GM19035 (cell line): ENCODE measurements at regions not wholly inside any gene's neighbourhood (a gene's known extent, or its start where the extent isn't known, plus 50 kb on each side); places are given as distances from the start of the nearest gene placed in this dataset.
"Not testable (repeated sequence)": the region's sequence is repeated elsewhere in the genome, so short reads cannot be mapped to it uniquely, and the experiment has no call there.

Experiments used
- ATAC-seq: cut with Tn5 transposase; IDR thresholded peaks from one replicate; pipeline ENCODE4 v1.9.1; 2021; ENCODE audit not compliant: unreplicated experiment

DNA sequence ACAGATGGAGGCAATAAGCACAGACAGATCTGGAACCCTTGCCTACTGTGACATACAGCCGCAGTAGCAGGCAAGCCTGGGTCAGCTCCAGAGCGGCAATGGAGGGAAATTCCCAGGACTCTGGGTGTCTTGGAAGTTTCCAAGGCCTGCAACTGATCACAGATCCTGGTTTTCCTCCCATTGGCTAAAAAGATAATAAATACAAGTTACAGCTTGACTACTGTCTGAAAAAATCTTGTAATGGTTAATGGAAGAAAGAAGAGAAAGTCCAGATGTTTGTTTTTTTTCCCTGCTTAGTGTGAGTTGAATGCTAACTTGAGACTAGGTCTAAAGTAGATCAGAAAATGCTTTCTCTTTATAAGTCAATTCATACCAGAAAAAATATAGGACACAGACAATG is 307.6 kb downstream of the ALDH8A1 start:
- ATAC-seq = no peak

DNA sequence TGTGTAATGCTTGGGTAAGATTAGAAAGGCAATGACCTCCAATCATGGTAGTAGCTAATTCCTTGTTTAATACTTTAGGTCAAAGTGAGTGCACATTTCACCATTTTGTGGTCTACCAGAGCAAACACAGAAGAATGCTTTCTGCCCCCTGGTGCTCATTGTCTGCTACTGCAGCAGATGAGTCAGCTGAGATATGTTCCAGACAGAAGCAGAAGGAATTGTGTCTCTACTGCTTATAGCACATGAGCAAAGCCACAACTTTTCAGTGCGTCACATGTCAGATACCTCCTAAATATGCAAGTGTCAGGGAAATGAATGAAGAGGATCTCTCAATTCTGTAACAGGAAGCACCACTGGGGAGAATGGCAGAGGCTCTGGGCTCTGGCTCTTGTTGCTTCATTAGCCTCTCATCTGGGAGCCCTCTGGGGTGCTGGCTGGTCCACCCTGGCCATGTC is 308.9 kb downstream of the ALDH8A1 start:
- peak; percentile 79 for ATAC-seq

DNA sequence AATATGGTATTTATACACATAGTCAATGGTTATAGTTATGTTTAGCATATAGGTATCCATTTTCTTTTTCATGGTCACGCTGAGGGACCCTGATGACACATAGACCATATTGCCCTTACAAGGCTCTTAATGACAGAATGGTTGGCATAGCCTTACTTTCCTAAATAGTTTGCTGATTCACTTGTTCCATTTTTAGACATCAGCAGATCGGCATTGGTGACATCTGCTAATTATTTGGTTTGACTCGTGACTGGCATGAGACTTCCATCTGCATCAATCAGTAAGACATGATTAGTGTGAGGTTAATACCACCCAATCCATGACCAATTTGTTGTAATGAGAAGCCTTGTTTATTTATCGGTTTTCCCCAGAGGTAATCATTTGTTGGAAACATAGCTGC is 309.7 kb downstream of the ALDH8A1 start:
- ATAC-seq = no peak

DNA sequence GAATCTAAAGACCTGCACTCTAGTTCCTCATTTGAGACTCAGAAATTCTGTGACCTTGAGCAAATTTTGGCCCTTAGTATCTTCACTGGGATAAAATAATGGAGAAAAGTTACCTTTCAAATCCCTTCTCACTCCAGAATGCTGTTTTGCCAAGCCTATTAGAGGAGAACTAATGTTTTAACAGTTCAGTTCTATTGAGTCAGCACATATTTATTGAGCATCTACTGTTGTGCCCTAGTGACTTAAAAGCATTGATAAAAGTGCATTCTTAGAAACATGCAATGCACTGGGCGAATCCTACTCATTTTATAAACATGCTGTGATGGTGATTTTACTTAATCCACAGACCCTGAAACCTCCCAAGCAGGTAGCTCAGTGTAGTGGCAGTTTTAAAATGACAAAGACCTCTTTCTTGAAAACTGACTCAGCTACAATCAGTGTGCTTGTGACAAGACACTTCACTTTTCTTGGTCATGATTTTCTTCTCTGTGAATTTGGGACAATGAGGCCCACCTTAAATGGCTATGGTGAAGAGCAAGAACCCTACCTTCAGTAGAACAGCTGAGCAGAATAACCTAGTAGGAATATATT is 312.0 kb downstream of the ALDH8A1 start:
- no peak for ATAC-seq

DNA sequence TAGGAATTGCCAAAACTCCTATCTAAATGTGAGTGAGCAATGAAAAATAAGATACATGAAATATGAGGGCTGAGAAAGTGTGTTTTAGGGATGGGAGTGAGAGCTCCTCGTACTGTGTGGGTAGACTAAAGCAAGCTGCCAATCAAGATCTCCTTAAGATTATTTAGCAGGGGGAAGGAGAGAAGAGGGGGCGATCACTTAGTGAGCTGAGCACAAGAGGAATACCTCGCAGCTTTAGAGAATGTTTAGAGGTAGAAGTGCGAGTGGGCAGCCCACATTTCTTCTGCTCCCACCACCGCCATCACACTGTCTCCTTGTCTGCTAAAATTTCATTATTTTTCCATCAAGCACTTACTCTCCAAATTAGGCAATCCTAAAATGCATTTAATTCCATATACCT is 312.6 kb downstream of the ALDH8A1 start:
- no peak for ATAC-seq

DNA sequence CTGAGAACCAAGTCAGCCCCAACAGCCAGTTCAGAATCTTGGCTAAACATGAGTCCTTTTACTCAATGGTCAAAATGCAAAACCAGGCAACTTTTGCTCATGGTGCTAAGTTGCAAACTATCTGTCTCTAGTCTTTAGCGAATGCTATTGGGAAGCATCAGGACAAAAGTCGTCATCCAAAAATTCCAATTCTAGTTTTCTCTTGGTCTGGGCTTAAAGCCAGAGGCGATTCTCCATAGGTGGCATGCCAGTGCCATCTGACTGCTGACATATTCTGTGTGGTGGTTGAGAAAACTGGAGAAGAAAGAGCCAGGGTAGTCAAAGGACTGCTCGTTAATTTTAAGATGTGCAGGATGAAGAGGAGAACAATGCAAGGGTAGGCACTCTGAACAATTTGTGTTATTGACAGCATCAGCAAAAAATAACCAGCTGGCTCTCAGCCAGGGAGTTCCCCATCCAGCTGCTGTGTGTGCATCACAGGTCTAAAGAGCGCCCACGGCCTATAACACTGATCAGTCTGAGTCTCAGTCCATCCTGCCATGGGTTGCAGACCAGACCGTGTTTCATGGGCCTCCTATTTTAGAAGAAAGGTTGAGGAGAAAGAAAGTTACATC is 313.6 kb downstream of the ALDH8A1 start:
- no peak for ATAC-seq

DNA sequence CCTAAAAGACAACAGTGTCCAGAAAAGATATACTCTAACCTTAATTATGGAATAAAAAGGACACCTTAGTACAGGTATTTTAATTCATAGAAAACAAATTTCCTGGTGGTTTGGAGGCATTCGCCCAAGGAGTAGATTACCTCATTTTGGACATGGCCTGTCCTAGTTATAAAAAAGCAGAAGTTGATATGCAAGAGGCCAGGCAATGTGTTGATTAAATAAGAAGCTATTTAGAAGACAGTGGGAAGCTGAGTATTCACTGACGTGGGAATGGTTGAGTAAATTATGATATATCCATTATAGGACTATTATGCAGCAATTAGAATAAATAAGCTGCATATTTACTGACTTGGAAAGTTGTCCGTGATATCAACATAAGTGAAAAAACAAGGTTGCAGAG is 314.9 kb downstream of the ALDH8A1 start:
- ATAC-seq = no peak

DNA sequence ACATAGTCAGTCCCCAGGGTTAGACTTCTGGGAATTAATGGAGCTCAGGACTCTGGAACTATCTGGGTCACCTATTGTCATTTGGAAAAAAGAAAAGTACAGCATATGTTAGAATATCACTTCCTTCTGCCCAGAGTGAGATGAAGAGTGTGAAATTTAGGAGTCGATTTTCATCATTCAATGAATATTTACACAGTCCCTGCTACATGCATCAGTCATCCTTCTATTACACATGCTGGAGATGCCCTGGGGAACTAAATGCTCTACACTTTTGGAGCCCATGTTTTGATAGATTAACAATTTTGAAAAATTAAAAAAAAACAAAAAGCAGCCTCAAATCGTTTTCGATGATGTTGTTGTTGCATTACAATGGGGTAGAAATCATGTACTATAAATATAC is 315.4 kb downstream of the ALDH8A1 start:
- no peak for ATAC-seq

DNA sequence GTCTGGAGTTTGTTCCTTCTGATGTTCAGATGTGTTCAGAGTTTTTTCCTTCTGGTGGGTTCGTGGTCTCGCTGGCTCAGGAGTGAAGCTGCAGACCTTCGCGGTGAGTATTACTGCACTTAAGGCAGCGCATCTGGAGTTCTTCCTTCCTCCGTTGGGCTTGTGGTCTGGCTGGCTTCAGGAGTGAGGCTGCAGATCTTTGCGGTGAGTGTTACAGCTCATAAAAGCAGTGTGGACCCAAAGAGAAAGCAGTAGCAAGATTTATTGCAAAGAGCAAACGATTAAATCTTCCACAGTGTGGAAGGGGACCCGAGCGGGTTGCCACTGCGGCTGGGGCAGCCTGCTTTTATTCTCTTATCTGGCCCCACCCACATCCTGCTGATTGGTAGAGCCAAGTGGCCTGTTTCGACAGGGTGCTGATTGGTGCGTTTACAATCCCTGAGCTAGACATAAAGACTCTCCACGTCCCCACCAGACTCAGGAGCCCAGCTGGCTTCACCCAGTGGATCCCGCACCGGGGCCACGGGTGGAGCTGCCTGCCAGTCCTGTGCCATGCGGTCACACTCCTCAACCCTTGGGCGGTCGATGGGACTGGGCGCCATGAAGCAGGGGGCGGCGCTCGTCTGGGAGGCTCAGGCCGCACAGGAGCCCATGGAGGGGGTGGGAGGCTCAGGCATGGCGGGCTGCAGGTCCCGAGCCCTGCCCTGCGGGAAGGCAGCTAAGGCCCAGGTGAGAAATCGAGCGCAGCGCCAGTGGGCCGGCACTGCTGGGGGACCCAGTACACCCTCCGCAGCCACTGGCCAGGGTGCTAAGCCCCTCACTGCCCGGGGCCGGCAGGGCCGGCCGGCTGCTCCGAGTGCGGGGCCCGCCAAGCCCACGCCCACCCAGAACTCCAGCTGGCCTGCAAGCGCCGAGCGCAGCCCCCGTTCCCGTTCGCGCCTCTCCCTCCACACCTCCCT is 315.3 kb upstream of the SGK1 start:
- ATAC-seq = not testable (repeated sequence)

DNA sequence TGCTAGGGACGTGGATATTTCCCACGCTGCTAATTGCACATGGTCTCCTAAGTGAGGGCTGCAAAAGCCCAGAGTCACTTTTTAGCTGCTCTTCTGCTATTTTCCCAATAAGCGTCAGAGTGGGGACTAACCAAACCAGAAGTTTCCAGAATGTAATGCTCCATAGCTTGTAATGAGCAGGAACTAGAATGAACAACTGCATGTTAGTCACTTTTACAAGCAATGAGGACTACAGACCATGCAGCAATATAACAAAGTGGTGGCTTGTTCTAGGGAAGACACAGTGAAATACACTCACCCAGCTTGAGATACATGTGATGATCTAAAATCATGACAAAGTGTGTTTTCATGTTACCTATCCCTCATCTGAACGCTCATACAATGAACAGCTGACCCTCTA is 314.1 kb upstream of the SGK1 start:
- no peak for ATAC-seq

DNA sequence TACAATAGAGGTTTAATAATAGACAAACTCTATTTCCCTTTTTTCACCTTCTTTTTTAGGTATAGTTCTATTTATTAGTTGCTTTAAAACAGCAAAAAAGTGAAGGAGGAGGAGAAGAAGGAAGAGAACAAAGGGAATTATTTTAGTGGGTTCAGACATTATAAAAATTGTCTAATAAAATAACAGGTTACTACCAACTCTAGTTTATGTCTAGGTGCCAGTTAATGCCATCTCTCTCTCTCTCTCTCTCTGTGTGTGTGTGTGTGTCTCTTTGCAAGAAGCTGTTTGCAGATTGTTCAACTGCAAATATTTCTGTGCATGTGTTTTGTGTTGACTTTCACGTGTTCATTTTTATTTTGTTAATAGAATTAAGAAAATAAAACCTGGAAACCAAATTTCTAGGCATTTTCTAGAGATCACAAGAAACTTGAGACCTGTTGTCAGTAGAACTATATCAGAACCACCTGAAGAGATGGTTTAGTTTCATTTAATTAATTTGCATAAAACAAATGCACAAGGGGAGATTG is 313.5 kb upstream of the SGK1 start:
- ATAC-seq = no peak

DNA sequence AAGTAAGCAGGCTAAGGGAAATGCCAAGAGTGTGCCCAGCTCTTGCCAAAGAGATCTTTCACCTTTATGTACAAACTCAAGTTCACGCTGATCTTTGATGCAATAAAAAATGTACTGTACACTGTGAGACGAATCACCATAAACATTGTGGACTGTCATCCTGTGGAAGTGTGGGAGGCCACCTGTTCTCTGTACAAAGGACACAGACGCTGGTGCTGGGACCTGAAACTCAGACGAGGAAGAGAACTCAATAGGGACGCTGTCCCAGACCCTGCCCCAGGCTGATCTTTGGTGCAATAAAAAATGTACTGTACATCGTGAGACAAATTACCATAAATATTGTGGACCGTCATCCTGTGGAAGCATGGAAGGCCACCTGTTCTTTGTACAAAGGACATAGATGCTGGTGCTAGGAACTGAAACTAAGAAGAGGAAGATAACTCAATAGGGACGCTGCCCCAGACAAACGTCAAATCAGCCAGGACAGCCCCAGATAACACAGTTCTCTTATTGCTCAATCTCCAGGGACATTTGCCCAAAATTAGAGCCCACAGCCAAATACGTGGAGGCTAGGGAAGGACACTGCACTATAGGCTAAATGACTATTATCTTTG is 312.7 kb upstream of the SGK1 start:
- ATAC-seq = no peak

DNA sequence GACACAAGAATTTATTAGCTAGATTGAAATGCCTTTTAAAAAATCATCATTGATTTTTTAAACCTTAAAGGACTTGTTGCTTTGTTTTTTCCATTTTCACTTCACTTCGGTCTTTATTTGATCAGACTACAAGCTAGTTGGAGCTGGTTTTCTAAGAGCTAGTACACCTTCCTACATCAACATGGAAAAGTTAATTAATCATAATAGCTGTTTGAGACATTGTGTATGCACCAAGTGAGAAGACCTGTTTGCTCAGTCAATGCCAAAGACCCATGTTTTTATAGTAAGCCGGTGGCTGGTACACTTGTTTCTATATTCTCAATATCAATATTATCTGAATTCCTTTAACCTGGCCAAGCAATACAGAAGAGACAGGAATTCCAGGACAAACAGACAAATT is 310.2 kb upstream of the SGK1 start:
- no peak for ATAC-seq

DNA sequence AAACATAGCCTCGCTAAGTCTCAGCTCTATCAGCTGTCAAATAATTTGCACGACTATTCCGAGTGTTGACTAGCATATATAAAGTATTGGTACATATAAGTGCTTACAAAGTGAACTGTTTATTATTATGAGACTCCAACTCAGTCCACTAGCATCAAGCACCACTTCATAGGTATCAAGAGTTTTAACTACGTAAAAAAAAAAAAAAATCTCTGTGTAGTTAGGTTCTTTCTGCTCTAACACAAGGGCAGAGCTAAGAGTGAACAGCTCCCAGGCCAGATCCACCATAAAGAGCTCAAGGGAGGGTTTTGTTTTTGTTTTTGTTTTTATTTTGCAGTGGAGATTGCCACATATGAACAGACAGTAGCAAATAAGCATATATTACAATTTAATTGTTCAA is 309.8 kb upstream of the SGK1 start:
- no peak for ATAC-seq

DNA sequence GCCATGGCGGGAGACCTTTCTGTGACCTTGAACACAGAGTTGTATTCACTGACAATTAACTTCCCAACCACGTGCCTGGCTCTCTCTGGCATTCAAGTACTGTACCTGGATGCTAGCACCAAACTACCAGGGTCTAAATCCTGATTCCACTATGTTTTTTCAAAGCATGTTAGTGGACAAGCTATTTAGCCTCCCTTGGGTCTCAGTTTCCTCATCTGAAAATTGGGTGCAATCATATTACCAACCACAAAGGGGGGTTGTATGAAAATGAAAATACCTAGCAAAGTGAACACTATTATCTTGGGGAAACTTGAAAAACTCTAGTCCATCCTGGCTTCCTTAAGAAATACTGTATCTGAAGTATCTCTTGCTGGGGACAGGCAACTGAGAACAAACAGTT is 308.7 kb upstream of the SGK1 start:
- ATAC-seq = no peak

DNA sequence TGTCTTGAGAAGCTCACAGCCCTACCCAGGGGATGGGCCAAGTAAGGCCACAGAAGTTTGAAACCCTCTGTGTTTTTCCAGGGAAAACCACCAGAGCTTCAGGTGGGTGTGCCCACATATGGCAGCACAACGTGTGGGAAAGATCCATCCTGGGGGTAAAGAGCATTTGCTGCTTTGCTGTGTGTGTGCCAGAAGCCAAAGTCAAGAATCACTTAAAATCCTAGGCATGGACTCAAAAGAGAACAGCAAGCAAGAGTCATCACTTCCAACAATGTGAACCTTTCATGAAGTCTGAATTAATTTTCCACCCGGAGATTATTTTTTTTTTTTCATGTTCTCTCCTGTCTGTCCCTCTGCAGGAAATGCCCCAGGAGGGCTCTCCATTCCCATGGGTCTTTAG is 308.2 kb upstream of the SGK1 start:
- ATAC-seq = no peak

DNA sequence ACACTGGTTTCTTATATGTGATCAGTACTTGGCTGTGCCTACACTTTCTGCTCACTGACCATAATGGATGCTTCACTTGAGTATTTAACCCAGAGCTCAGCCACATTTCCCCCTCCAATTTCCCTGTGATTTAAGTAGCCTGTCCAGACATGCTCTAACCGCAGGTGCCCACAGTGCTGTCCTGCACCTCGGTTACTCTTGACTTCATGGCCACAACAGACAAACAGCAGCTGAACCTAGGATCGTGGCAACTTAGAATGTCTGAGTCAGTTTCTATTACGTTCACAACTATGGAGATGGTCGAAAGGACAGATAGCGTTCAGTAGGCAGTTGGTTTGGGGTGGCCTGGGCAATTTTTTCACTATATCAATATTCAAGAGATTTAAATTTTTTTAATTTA is 306.9 kb upstream of the SGK1 start:
- no peak for ATAC-seq

DNA sequence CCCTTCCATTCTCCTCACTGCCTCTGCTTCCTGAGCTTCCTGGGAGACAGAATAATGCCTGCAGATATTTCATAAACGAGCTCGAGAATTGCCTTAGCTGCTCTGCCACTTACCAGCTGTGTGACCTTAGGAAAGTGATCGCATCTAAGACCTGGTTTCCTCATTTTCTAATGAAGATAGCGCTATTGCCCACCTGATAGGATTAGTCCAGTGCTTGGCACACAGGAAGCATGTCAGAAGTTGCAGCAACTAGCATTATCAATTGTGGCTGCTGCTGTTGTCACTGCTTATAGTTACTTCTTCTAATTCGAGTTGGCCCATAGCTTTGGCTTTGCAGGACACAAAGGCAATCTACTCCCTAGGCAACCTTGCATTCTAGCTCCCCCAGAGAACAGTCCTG is 305.5 kb upstream of the SGK1 start:
- ATAC-seq = no peak

DNA sequence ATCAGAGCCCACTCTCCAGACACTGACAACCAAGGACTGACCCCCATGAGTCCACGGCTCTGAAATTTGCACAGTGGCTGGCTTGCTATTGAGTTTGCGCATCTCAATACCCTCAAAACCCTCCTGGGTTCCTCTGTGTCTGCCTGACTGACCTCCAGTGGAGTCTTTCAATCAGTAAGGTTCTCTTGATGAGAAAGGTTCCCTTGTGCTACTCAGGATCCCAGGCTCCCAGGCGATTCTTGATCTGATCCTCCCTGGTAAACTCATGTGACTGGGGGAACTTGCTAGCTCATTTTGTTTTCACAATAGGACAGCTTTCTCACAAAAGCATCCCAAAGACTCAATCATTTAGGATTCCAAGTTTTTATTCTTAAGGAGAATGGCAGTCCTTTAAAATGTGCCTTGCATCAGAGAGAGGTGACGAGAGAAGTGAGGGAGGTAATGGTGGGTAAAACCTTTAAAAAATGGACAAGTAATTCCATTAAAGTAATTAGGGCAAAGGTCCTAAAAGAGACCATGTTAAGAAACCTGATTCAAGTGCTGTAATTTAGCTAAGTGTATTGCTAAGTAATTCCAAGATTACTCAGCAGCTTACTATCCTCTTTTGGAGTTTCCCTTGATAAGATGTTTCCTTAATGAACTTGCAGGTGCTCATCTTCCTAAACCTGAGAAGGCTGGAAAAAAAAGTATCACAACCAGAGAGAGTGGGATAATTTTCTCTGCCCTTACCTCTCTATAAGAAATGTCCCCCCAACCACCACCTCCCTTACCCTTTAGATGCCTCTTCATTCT is 304.7 kb upstream of the SGK1 start:
- ATAC-seq = no peak

DNA sequence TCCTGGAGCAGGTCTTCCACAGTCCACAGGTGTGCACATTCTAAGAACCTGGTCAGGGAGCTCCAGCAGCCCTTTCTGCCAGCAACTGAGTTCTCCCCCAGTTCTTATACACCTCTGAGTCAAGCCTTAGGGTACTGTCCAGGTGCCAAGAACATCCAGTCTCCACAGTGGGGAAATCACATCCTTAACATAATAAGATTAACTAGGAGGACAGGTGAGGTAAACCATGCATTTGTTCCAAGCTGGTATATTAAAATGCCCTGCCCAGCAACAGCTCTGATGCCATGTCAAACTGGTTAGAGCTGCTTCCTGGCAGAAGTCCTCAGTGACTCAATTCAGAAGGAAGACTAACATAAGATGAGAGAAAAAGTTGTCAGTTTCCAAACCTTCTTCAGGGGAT is 303.9 kb upstream of the SGK1 start:
- ATAC-seq = no peak

DNA sequence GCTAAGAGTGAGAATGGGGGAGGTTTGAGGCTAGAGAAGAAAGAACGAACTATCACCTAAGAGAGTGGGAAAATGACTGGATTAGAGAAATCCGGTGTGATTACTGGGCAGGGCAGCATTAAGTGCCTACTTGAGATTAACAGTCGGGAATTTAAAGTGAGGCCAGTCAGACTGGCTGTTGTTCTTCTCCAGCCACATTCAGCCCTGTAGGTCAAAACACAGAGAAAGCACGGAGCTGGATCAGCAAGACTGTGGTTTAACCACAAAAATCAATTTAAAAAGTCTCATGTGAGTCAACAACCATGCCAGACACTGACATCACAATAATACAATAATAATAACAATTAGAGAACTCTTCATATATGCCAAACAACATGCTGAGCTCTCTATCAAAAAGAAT is 301.9 kb upstream of the SGK1 start:
- ATAC-seq = no peak
